ENCODE measurements at regions not wholly inside any gene's neighbourhood (a gene's known extent, or its start where the extent isn't known, plus 50 kb on each side); places are given as distances from the start of the nearest gene placed in this dataset.

DNA sequence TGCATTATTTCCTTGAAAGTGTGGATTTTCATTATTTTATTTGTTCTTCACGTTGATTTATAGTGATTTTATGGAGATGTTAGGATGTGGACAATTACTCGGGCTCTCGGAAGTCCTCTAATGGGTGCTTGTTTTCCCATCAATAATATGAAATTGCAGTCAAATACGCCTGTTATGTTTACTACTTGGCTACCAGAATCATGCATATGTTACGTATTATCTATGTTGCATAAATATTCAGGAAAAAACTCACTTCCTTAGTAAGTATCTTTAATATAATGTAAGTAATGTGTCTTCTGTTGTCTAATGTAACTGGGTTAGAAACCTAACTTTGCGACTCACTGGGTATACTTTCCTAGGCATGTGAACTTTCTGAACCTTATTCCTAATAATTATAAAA is 823.4 kb upstream of the CHORDC1 start:
- TF ChIP-seq, protein P1, sequence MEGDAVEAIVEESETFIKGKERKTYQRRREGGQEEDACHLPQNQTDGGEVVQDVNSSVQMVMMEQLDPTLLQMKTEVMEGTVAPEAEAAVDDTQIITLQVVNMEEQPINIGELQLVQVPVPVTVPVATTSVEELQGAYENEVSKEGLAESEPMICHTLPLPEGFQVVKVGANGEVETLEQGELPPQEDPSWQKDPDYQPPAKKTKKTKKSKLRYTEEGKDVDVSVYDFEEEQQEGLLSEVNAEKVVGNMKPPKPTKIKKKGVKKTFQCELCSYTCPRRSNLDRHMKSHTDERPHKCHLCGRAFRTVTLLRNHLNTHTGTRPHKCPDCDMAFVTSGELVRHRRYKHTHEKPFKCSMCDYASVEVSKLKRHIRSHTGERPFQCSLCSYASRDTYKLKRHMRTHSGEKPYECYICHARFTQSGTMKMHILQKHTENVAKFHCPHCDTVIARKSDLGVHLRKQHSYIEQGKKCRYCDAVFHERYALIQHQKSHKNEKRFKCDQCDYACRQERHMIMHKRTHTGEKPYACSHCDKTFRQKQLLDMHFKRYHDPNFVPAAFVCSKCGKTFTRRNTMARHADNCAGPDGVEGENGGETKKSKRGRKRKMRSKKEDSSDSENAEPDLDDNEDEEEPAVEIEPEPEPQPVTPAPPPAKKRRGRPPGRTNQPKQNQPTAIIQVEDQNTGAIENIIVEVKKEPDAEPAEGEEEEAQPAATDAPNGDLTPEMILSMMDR (IDR thresholded peaks at IDR 0.05) = no peak
- no peak for TF ChIP-seq POLR2A (IDR thresholded peaks at IDR 0.05)
